SK-N-SH (cell line): ENCODE measurements at regions not wholly inside any gene's neighbourhood (a gene's known extent, or its start where the extent isn't known, plus 50 kb on each side); places are given as distances from the start of the nearest gene placed in this dataset.

Experiments used
- CTCF ChIA-PET: fragments of 300-600, 350-600 bp; formaldehyde crosslinking; extraction: SDS; loops from one replicate; lab custom pipeline; 2021; lab: Yijun Ruan, JAX
- POLR2A ChIA-PET: fragments of 350-600 bp; sonication (Branson Sonifier 250); formaldehyde crosslinking; extraction: SDS; loops from one replicate; lab custom pipeline; 2020; ENCODE audit warnings: antibody characterized with exemption, inconsistent platforms; lab: Yijun Ruan, JAX
- DNase-seq: peaks from one replicate; pipeline ENCODE4 v3.0.0; 2012
- H2AFZ ChIP-seq: fragments of 200-600 bp; sonication (generic); 2 replicates; pipeline ENCODE4 v1.8.1; 2016; ENCODE audit warnings: antibody characterized with exemption, mild to moderate bottlenecking, low read depth
- H3F3A ChIP-seq: fragments of 200-600 bp; sonication (generic); replicated peaks from 2 replicates; pipeline ENCODE3; 2016; ENCODE audit warnings: antibody characterized with exemption, mild to moderate bottlenecking; ENCODE audit not compliant: insufficient read depth
- H3K27ac ChIP-seq, 2 experiments: fragments of 200-500 bp in 1 of 2; fragments of 200-600 bp in 1 of 2; sonication (Bioruptor generic) in 1 of 2; sonication (generic), shearing (Covaris generic) in 1 of 2; 2 replicates each; pipeline versions ENCODE4 v1.5.1 to v1.6.1; 2014 to 2016; ENCODE audit warnings: low read depth in 2 of 2, inconsistent platforms in 1 of 2, low read length in 1 of 2, mild to moderate bottlenecking in 1 of 2, mixed read lengths in 1 of 2
- H3K27me3 ChIP-seq: fragments of 200-600 bp; sonication (generic), shearing (Covaris generic); 2 replicates; pipeline ENCODE4 v1.6.1; 2016; ENCODE audit warnings: mixed run types; ENCODE audit not compliant: insufficient read depth
- H3K36me3 ChIP-seq, 2 experiments: fragments of 200-500 bp in 1 of 2; fragments of 200-600 bp in 1 of 2; sonication (Bioruptor generic) in 1 of 2; sonication (generic) in 1 of 2; replicated peaks in 1 of 2; 2 replicates each; pipeline versions ENCODE3 to v1.5.1; 2014 to 2016; ENCODE audit warnings: low read length in 1 of 2, mild to moderate bottlenecking in 1 of 2; ENCODE audit not compliant: insufficient read depth in 2 of 2, control insufficient read depth in 1 of 2
- H3K4me1 ChIP-seq, 2 experiments: fragments of 200-500 bp in 1 of 2; fragments of 200-600 bp in 1 of 2; sonication (Bioruptor generic) in 1 of 2; sonication (generic), shearing (Covaris generic) in 1 of 2; 2 replicates each; pipeline versions ENCODE4 v1.5.1 to v1.6.1; 2014 to 2016; ENCODE audit warnings: low read depth in 1 of 2, low read length in 1 of 2, mixed run types in 1 of 2; ENCODE audit not compliant: insufficient read depth in 2 of 2, control insufficient read depth in 1 of 2
- H3K4me2 ChIP-seq: fragments of 200-600 bp; sonication (generic), shearing (Covaris generic); 2 replicates; pipeline ENCODE4 v1.6.1; 2017; ENCODE audit warnings: mixed run types
- H3K4me3 ChIP-seq, 2 experiments: fragments of 200-500 bp in 1 of 2; fragments of 200-600 bp in 1 of 2; sonication (Bioruptor generic) in 1 of 2; sonication (generic), shearing (Covaris generic) in 1 of 2; 2 replicates each; pipeline versions ENCODE4 v1.5.1 to v1.8.1; 2014 to 2016; ENCODE audit warnings: low read depth in 2 of 2, inconsistent platforms in 1 of 2, low read length in 1 of 2, mild to moderate bottlenecking in 1 of 2, mixed read lengths in 1 of 2, moderate library complexity in 1 of 2
- H3K79me2 ChIP-seq: fragments of 200-600 bp; sonication (generic); 2 replicates; pipeline ENCODE4 v1.8.1; 2017; ENCODE audit warnings: mild to moderate bottlenecking; ENCODE audit not compliant: insufficient read depth
- H3K9ac ChIP-seq: fragments of 200-600 bp; sonication (generic); 2 replicates; pipeline ENCODE4 v1.6.1; 2017; ENCODE audit warnings: mixed run types
- H3K9me2 ChIP-seq: fragments of 200-600 bp; sonication (generic); 2 replicates; pipeline ENCODE4 v1.6.1; 2017; ENCODE audit warnings: mixed run types
- H3K9me3 ChIP-seq: fragments of 200-600 bp; sonication (generic); 2 replicates; pipeline ENCODE4 v1.6.1; 2017; ENCODE audit warnings: mixed run types, mild to moderate bottlenecking, moderate library complexity
- H4K20me1 ChIP-seq: fragments of 200-600 bp; sonication (generic); 2 replicates; pipeline ENCODE4 v1.6.1; 2017; ENCODE audit warnings: mild to moderate bottlenecking, mixed run types; ENCODE audit not compliant: insufficient read depth
- ELF1 ChIP-seq: IDR thresholded peaks from 2 replicates; pipeline ENCODE4 v1.4.0; 2012
- FOXJ3 ChIP-seq: sonication (generic); formaldehyde crosslinking; IDR thresholded peaks from 2 replicates; pipeline ENCODE4 v1.5.1; 2020; ENCODE audit warnings: mild to moderate bottlenecking, missing genetic modification reagents
- FOXM1 ChIP-seq: IDR thresholded peaks from 2 replicates; pipeline ENCODE4 v1.4.0; 2012; ENCODE audit warnings: low read depth, mild to moderate bottlenecking
- GATA2 ChIP-seq: sonication (generic); formaldehyde crosslinking; IDR thresholded peaks from 2 replicates; pipeline ENCODE4 v1.5.0; 2020; ENCODE audit warnings: mild to moderate bottlenecking, missing genetic modification reagents
- MEF2A ChIP-seq: IDR thresholded peaks from 2 replicates; pipeline ENCODE4 v1.4.0; 2012; ENCODE audit warnings: low read depth, borderline replicate concordance
- RAD21 ChIP-seq: IDR thresholded peaks from 2 replicates; pipeline ENCODE4 v1.6.1; 2012; ENCODE audit warnings: mild to moderate bottlenecking, low read length
- RCOR1 ChIP-seq: fragments of 150-350 bp; IDR thresholded peaks from 2 replicates; pipeline ENCODE4 v1.6.1; 2017; ENCODE audit warnings: antibody characterized with exemption, low read length
- RXRA ChIP-seq: IDR thresholded peaks from 2 replicates; pipeline ENCODE4 v1.4.0; 2012; ENCODE audit warnings: low read depth, mild to moderate bottlenecking, borderline replicate concordance
- SIN3A ChIP-seq: IDR thresholded peaks from 2 replicates; pipeline ENCODE4 v1.6.1; 2012; ENCODE audit warnings: low read depth, mild to moderate bottlenecking, low read length, moderate library complexity, borderline replicate concordance
- TCF12 ChIP-seq: IDR thresholded peaks from 2 replicates; pipeline ENCODE4 v1.4.0; 2012
- TEAD4 ChIP-seq: IDR thresholded peaks from 2 replicates; pipeline ENCODE4 v1.4.0; 2012; ENCODE audit warnings: mild to moderate bottlenecking, borderline replicate concordance; ENCODE audit not compliant: insufficient read depth
- USF2 ChIP-seq: fragments of 150-350 bp; IDR thresholded peaks from 2 replicates; pipeline ENCODE4 v1.6.1; 2017; ENCODE audit warnings: antibody characterized with exemption, low read length, low read depth, borderline replicate concordance
- YY1 ChIP-seq: IDR thresholded peaks from 2 replicates; pipeline ENCODE4 v1.4.0; 2012; ENCODE audit warnings: low read depth, mild to moderate bottlenecking
- WGBS: methylation state at CpG from one replicate; pipeline ENCODE4 v1.1.6; 2017; ENCODE audit warnings: low lambda C conversion rate; 5-methylcytosine and 5-hydroxymethylcytosine counted together

- Histone ChIP-seq H2AFZ (no peak overlapping the region), H3K27ac (peak overlapping the region; percentile 99 to 100), H3K9ac (peak overlapping the region; percentile 98; the same call in 1 of the 2 replicates), H3K9me2 (no peaks in the 10 kb centered on the region), H3K36me3 (no peaks in the 10 kb centered on the region), H4K20me1 (no peaks in the 10 kb centered on the region), H3K4me3 (no peak overlapping the region), H3K4me1 (peaks cover 28 to 29% of the 10 kb centered on the region in 2 experiments), H3F3A (peaks cover 50% of the 10 kb centered on the region), H3K4me2 (no peak overlapping the region; the same call in 1 of the 2 replicates), H3K27me3 (no peaks in the 10 kb centered on the region), H3K79me2 (peaks cover 16% of the 10 kb centered on the region), H3K9me3 (no peaks in the 10 kb centered on the region)
- no peak for DNase-seq
- POLR2A ChIA-PET = interaction anchor here (3.2 to 4.9 kb wide), 2 partner anchors 105 to 133 kb away, joined by 23 to 47 read pairs; partner anchors contain the start of genes COX20 and HNRNPU
- no peak for TF ChIP-seq ELF1
- no peak for TF ChIP-seq USF2
- no peak for TF ChIP-seq TCF12
- TF ChIP-seq GATA2 = no peak
- no peak for TF ChIP-seq RXRA
- TF ChIP-seq FOXM1 = no peak
- no peak for TF ChIP-seq SIN3A
- no peak for TF ChIP-seq FOXJ3 (CRISPR knock-in tag)
- WGBS = 94% methylated on average over 12 of the region's 12 CpGs
- CTCF ChIA-PET = interaction anchor here (0.6 to 1.8 kb wide), 5 partner anchors 50 to 617 kb away, joined by 3 to 10 read pairs (median 6); partner anchors contain the start of gene HNRNPU
Observed at GRCh38 chr1:244968471-244968871, 104.1 kb upstream of the HNRNPU start.

GRCh38 chr1:244967159-244967558, 102.8 kb upstream of the HNRNPU start:
- Histone ChIP-seq H3F3A (peaks cover 55% of the 10 kb centered on the region), H3K27me3 (no peaks in the 10 kb centered on the region), H3K36me3 (no peaks in the 10 kb centered on the region), H3K27ac (no peak overlapping the region), H3K9me2 (no peaks in the 10 kb centered on the region), H3K9me3 (no peaks in the 10 kb centered on the region), H3K4me1 (peaks cover 26 to 27% of the 10 kb centered on the region in 2 experiments), H3K4me3 (no peak overlapping the region), H2AFZ (no peak overlapping the region; the same call in 1 of the 2 replicates), H3K4me2 (no peak overlapping the region), H3K9ac (no peak overlapping the region), H4K20me1 (no peaks in the 10 kb centered on the region), H3K79me2 (peaks cover 4% of the 10 kb centered on the region; the same call in 1 of the 2 replicates)
- DNase-seq = no peak
- ChIA-PET POLR2A (no interaction called here), CTCF (interaction anchor here (1.0 to 1.2 kb wide), 2 partner anchors 20 to 76 kb away, joined by 3 to 4 read pairs; no protein-coding TSS in a partner anchor)
- WGBS = 91% methylated on average over 2 of the region's 2 CpGs
- TF ChIP-seq TEAD4 = no peak
- TF ChIP-seq RCOR1 = no peak
- no peak for TF ChIP-seq TCF12
- no peak for TF ChIP-seq ELF1
- no peak for TF ChIP-seq YY1
- no peak for TF ChIP-seq RAD21
- TF ChIP-seq MEF2A = no peak
